ENCODE measurements at regions not wholly inside any gene's neighbourhood (a gene's known extent, or its start where the extent isn't known, plus 50 kb on each side); places are given as distances from the start of the nearest gene placed in this dataset.

GRCh38 chr21:23542097-23542496 is 2065.2 kb downstream of the MRPL39 start:
- TF ChIP-seq POLR2A (IDR thresholded peaks at IDR 0.05) (no peak), CTCF (IDR thresholded peaks at IDR 0.05) (no peak)
